Activated CD4-positive, alpha-beta memory T cell treated with anti-CD3 and anti-CD28 coated beads, Interleukin-2, amount 10 ng/mL, durations not matched to agents 7 days and 5 days (primary cell): ENCODE measurements at regions not wholly inside any gene's neighbourhood (a gene's known extent, or its start where the extent isn't known, plus 50 kb on each side); places are given as distances from the start of the nearest gene placed in this dataset.

Experiments
- CTCF ChIA-PET: fragments of 350-600 bp; sonication (Branson Sonifier 250); formaldehyde crosslinking; loops from one replicate; lab custom pipeline; 2021; ENCODE audit warnings: antibody characterized with exemption, inconsistent platforms; lab: Charles Lee
- POLR2A ChIA-PET: fragments of 350-600 bp; sonication (Branson Sonifier 250); formaldehyde crosslinking; loops from one replicate; lab custom pipeline; 2021; ENCODE audit warnings: antibody characterized with exemption; lab: Charles Lee
- DNase-seq: peaks from one replicate; pipeline ENCODE4 v3.0.0-alpha.2; 2020
- H3K27ac Mint-ChIP-seq: one replicate; pipeline ENCODE4 v1.8.0; 2021; ENCODE audit warnings: mild to moderate bottlenecking, mixed read lengths
- H3K27me3 Mint-ChIP-seq: one replicate; pipeline ENCODE4 v1.8.0; 2021; ENCODE audit warnings: mixed read lengths
- H3K36me3 Mint-ChIP-seq: one replicate; pipeline ENCODE4 v1.8.0; 2021; ENCODE audit warnings: low read depth, mixed read lengths
- H3K4me1 Mint-ChIP-seq: one replicate; pipeline ENCODE4 v1.8.0; 2021; ENCODE audit warnings: mixed read lengths
- H3K4me3 Mint-ChIP-seq: one replicate; pipeline ENCODE4 v1.8.0; 2021; ENCODE audit warnings: mild to moderate bottlenecking, mixed read lengths
- H3K9me3 Mint-ChIP-seq: one replicate; pipeline ENCODE4 v1.8.0; 2021; ENCODE audit warnings: mixed read lengths

DNA sequence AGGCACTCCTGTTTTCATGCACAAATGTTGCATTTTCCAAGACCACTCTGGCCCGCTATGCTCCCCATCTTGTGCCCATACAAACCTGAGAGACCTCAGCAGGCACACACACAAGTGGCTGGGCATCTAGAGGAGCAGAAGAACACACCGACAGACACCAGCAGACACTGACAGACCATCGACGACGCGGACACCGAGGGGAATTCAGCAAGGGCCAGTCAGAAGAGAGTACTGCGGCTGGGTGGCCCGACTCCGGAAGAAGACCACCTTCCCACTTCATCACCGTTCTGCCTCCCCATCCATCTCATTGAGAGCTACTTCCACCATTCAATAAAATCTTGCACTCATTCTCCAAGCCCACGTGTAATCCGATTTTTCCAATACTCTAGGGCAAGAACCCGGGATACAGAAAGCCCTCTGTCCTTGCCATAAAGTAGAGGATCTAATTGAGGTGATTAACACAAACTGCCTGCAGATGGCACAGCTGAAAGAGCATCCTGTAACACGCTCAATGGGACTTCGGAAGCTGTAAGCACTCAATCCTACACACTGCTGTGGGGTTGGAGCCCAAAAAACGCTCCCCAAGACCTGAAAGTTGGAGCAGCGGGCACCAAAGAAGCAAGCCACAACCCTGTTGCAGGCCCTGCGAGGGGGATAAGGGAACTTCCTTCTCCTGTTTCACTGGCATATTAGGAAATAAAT, 780.9 kb downstream of the ARAP2 start:
- H3K4me3 Mint-ChIP-seq, result no peak overlapping the region
- H3K4me1 Mint-ChIP-seq, result no peaks in the 10 kb centered on the region
- H3K36me3 Mint-ChIP-seq, result no peaks in the 10 kb centered on the region
- POLR2A ChIA-PET, result no interaction called here
- CTCF ChIA-PET, result no interaction called here
- peaks cover 2% of the 10 kb centered on the region for H3K9me3 Mint-ChIP-seq
- no peak for DNase-seq
- no peaks in the 10 kb centered on the region for H3K27me3 Mint-ChIP-seq
- H3K27ac Mint-ChIP-seq, result no peak overlapping the region

DNA sequence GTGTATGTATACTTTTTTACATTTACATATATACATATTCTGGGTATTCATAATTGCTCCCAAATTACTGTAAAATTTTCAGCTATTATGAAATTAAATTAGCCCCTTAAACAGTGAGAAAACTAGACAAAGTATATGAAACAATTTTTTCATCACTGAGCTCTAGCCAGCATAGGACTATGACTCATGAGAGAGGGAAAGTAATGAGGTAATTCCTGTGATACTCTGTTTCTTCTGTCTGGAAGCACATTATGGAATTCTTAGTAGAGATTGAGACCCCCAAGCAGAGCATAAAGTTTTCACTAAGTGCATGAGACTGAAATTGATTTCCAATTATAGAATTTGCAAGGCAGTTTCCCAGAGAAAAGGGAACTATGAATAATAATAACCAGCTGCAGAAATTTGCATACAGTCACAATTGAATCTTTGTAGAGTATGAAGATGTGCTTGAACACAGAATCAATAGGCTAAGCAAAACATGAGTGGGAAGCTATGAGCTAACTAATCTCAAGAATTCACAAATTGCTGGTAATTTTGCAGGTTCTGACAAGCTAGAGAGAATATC, 779.3 kb downstream of the ARAP2 start:
- Mint-ChIP-seq H3K27me3 (no peaks in the 10 kb centered on the region), H3K4me3 (no peak overlapping the region), H3K27ac (no peak overlapping the region), H3K36me3 (no peaks in the 10 kb centered on the region), H3K4me1 (no peaks in the 10 kb centered on the region), H3K9me3 (peaks cover 2% of the 10 kb centered on the region)
- DNase-seq, result no peak
- ChIA-PET CTCF (no interaction called here), POLR2A (no interaction called here)

GRCh38 chr4:35491093-35491492, 753.2 kb downstream of the ARAP2 start:
- CTCF ChIA-PET, result no interaction called here

GRCh38 chr4:35493977-35494376, 750.3 kb downstream of the ARAP2 start:
- Mint-ChIP-seq H3K36me3 (no peaks in the 10 kb centered on the region), H3K27me3 (no peaks in the 10 kb centered on the region), H3K4me1 (no peaks in the 10 kb centered on the region), H3K9me3 (peaks cover 4% of the 10 kb centered on the region), H3K27ac (no peak overlapping the region), H3K4me3 (no peak overlapping the region)
- no peak for DNase-seq
- ChIA-PET POLR2A (no interaction called here), CTCF (no interaction called here)

More at GRCh38 chr4:35491093-35491492, 753.2 kb downstream of the ARAP2 start:
- H3K4me1 Mint-ChIP-seq, result no peaks in the 10 kb centered on the region
- H3K27ac Mint-ChIP-seq, result no peak overlapping the region
- peaks cover 4% of the 10 kb centered on the region for H3K9me3 Mint-ChIP-seq
- POLR2A ChIA-PET, result no interaction called here
- H3K27me3 Mint-ChIP-seq, result no peaks in the 10 kb centered on the region
- H3K36me3 Mint-ChIP-seq, result no peaks in the 10 kb centered on the region
- H3K4me3 Mint-ChIP-seq, result no peak overlapping the region
- DNase-seq, result no peak

GRCh38 chr4:35494955-35495354, 749.4 kb downstream of the ARAP2 start:
- H3K9me3 Mint-ChIP-seq, result peaks cover 4% of the 10 kb centered on the region
- H3K27me3 Mint-ChIP-seq, result no peaks in the 10 kb centered on the region
- ChIA-PET CTCF (no interaction called here), POLR2A (no interaction called here)
- no peaks in the 10 kb centered on the region for H3K36me3 Mint-ChIP-seq
- H3K4me1 Mint-ChIP-seq, result no peaks in the 10 kb centered on the region
- no peak overlapping the region for H3K4me3 Mint-ChIP-seq
- no peak for DNase-seq
- H3K27ac Mint-ChIP-seq, result no peak overlapping the region

DNA sequence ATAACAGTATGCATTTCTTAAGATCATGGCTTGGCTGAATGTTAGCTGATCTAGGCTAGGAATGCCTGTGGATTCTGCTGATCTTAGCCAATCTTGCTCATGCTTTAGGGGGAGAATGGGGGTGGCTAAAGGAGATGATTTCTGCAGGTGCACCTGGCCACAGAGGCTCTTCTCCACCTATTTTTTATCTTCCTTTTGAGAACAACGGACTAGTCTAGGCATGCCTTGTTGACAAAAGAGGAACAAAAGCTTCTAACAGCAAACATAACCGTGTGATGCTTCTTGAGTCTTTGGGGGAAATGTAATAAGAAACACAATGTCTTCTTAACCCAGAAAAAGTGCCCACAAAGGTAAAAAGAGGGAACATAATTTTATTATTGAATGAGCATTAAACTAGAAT, 743.5 kb downstream of the ARAP2 start:
- Mint-ChIP-seq H3K27me3 (no peaks in the 10 kb centered on the region), H3K4me3 (no peak overlapping the region), H3K36me3 (no peaks in the 10 kb centered on the region), H3K27ac (no peak overlapping the region), H3K9me3 (no peaks in the 10 kb centered on the region), H3K4me1 (no peaks in the 10 kb centered on the region)
- DNase-seq, result no peak
- CTCF ChIA-PET, result no interaction called here
- POLR2A ChIA-PET, result no interaction called here

GRCh38 chr4:35503435-35503834, 740.9 kb downstream of the ARAP2 start:
- ChIA-PET CTCF (no interaction called here), POLR2A (no interaction called here)
- no peak for DNase-seq
- Mint-ChIP-seq H3K27ac (no peak overlapping the region), H3K4me1 (no peaks in the 10 kb centered on the region), H3K4me3 (no peak overlapping the region), H3K27me3 (no peaks in the 10 kb centered on the region), H3K36me3 (no peaks in the 10 kb centered on the region), H3K9me3 (no peaks in the 10 kb centered on the region)

- ChIA-PET POLR2A (no interaction called here), CTCF (no interaction called here)
- Mint-ChIP-seq H3K27me3 (no peaks in the 10 kb centered on the region), H3K27ac (no peak overlapping the region), H3K4me3 (no peak overlapping the region), H3K36me3 (no peaks in the 10 kb centered on the region), H3K4me1 (no peaks in the 10 kb centered on the region), H3K9me3 (no peaks in the 10 kb centered on the region)
- no peak for DNase-seq
Measured at GRCh38 chr4:35506161-35506560, 738.2 kb downstream of the ARAP2 start.

- H3K36me3 Mint-ChIP-seq, result no peaks in the 10 kb centered on the region
- H3K27me3 Mint-ChIP-seq, result no peaks in the 10 kb centered on the region
- H3K4me3 Mint-ChIP-seq, result no peak overlapping the region
- no peaks in the 10 kb centered on the region for H3K4me1 Mint-ChIP-seq
- CTCF ChIA-PET, result no interaction called here
- no peak for DNase-seq
- POLR2A ChIA-PET, result no interaction called here
- H3K27ac Mint-ChIP-seq, result no peak overlapping the region
- peaks cover 5% of the 10 kb centered on the region for H3K9me3 Mint-ChIP-seq
Measured at GRCh38 chr4:35511851-35512250, 732.5 kb downstream of the ARAP2 start.

- Mint-ChIP-seq H3K27ac (no peak overlapping the region), H3K9me3 (peaks cover 5% of the 10 kb centered on the region)
Measured at GRCh38 chr4:35516102-35516501, 728.2 kb downstream of the ARAP2 start.

GRCh38 chr4:35520059-35520458, 724.3 kb downstream of the ARAP2 start:
- POLR2A ChIA-PET, result no interaction called here
- H3K36me3 Mint-ChIP-seq, result no peaks in the 10 kb centered on the region
- H3K4me3 Mint-ChIP-seq, result no peak overlapping the region
- H3K4me1 Mint-ChIP-seq, result no peaks in the 10 kb centered on the region
- no peak overlapping the region for H3K27ac Mint-ChIP-seq
- no peak for DNase-seq
- CTCF ChIA-PET, result no interaction called here
- H3K9me3 Mint-ChIP-seq, result no peaks in the 10 kb centered on the region
- H3K27me3 Mint-ChIP-seq, result no peaks in the 10 kb centered on the region

More at GRCh38 chr4:35516102-35516501, 728.2 kb downstream of the ARAP2 start:
- no peak overlapping the region for H3K4me3 Mint-ChIP-seq
- H3K27me3 Mint-ChIP-seq, result no peaks in the 10 kb centered on the region
- no peak for DNase-seq
- no peaks in the 10 kb centered on the region for H3K36me3 Mint-ChIP-seq
- H3K4me1 Mint-ChIP-seq, result no peaks in the 10 kb centered on the region
- POLR2A ChIA-PET, result no interaction called here
- CTCF ChIA-PET, result no interaction called here

DNA sequence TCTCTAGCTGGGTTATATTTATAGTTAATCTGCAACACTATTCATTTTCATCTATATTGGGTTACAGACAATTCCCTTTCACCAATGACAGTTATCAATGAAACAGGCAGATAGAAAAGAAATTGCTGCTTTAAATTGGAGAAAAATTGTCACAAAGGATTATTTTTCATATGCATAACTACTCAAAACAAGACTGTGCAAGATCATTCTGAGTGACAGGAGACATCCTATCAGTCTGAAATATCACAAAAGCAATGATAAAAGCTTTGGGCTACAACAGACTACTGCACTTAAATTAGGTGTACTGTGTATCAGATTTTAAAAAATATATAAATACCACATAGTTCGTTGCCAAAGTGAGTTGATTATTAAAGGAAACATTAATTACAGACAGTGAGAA, 722.6 kb downstream of the ARAP2 start:
- Mint-ChIP-seq H3K27me3 (no peaks in the 10 kb centered on the region), H3K27ac (no peak overlapping the region), H3K4me1 (no peaks in the 10 kb centered on the region), H3K9me3 (no peaks in the 10 kb centered on the region), H3K4me3 (no peak overlapping the region), H3K36me3 (no peaks in the 10 kb centered on the region)
- DNase-seq, result no peak
- ChIA-PET POLR2A (no interaction called here), CTCF (no interaction called here)

GRCh38 chr4:35525192-35525978, 718.9 kb downstream of the ARAP2 start:
- Mint-ChIP-seq H3K4me3 (no peak overlapping the region), H3K27me3 (no peaks in the 10 kb centered on the region)

More at GRCh38 chr4:35525192-35525978, 718.9 kb downstream of the ARAP2 start:
- no peaks in the 10 kb centered on the region for H3K36me3 Mint-ChIP-seq
- no peak overlapping the region for H3K27ac Mint-ChIP-seq
- ChIA-PET CTCF (no interaction called here), POLR2A (no interaction called here)
- H3K4me1 Mint-ChIP-seq, result no peaks in the 10 kb centered on the region
- no peaks in the 10 kb centered on the region for H3K9me3 Mint-ChIP-seq
- DNase-seq, result no peak
